Stomach (tissue), 8 donors: ENCODE measurements at regions not wholly inside any gene's neighbourhood (a gene's known extent, or its start where the extent isn't known, plus 50 kb on each side); places are given as distances from the start of the nearest gene placed in this dataset.
A peak's percentile ranks its signal among the peaks of the same experiment; 100 is the strongest.

Experiments
- DNase-seq, 2 donors: peaks; one replicate each; pipeline versions ENCODE4 v3.0.0 to v3.0.0-alpha.2; 2013 to 2019
- H3K27ac ChIP-seq, 5 donors: fragments of 200-600 bp in 4 of 5; sonication (generic) in 4 of 5; one replicate each; pipeline ENCODE4 v1.5.1; 2013 to 2019; ENCODE audit warnings: mild to moderate bottlenecking in 1 of 5, moderate library complexity in 1 of 5
- H3K27me3 ChIP-seq, 3 donors: fragments of 200-600 bp; sonication (generic); one replicate each; pipeline ENCODE4 v1.5.1; 2017 to 2019; ENCODE audit warnings: mixed run types in 1 of 3
- H3K36me3 ChIP-seq, 4 donors: fragments of 200-600 bp; sonication (generic); 1 replicate in 3 of 4; 2 replicates in 1 of 4; pipeline ENCODE4 v1.5.1; 2016 to 2019
- H3K4me1 ChIP-seq, 4 donors: fragments of 200-600 bp; sonication (generic); one replicate each; pipeline ENCODE4 v1.5.1; 2016 to 2019
- H3K4me3 ChIP-seq, 4 donors: fragments of 200-600 bp; sonication (generic) in 3 of 4; one replicate each; pipeline ENCODE4 v1.5.1; 2016 to 2019; ENCODE audit warnings: mild to moderate bottlenecking in 1 of 4
- H3K9me3 ChIP-seq, 4 donors: fragments of 200-600 bp; sonication (generic); one replicate each; pipeline ENCODE4 v1.5.1; 2016 to 2019
- EP300 ChIP-seq: sonication (generic); formaldehyde crosslinking; IDR thresholded peaks from one replicate; pipeline ENCODE4 v1.6.1; 2017; ENCODE audit warnings: antibody characterized with exemption
- POLR2A ChIP-seq, 4 donors: fragments of 450-650 bp; IDR thresholded peaks; one replicate each; pipeline ENCODE4 v1.6.1; 2016; ENCODE audit warnings: antibody characterized with exemption in 4 of 4, control low read depth in 2 of 4, mild to moderate bottlenecking in 1 of 4, moderate library complexity in 1 of 4
- POLR2AphosphoS5 ChIP-seq, 3 donors: sonication (generic); formaldehyde crosslinking; IDR thresholded peaks; one replicate each; pipeline ENCODE4 v1.6.1; 2016; ENCODE audit warnings: antibody characterized with exemption in 3 of 3
- WGBS, 5 donors: extraction: QIAGEN DNeasy Blood & Tissue Kit in 3 of 5; methylation state at CpG; one replicate each; pipeline versions ENCODE4 v1.1.5 to v1.1.7; 2013 to 2018; 5-methylcytosine and 5-hydroxymethylcytosine counted together
- intact Hi-C: fragments of 100-400 bp; cut with DNase I; formaldehyde crosslinking; loops from one replicate; pipeline ENCODE4 v1.15.1; 2023; ENCODE audit warnings: low total_unique reads
- TF ChIP-seq, protein P1 (sequence below), 7 experiments: fragments of 450-650 bp in 4 of 7; fragments of 200-600 bp in 3 of 7; sonication (generic) in 3 of 7; IDR thresholded peaks; one replicate each; pipeline ENCODE4 v1.5.1; 2016 to 2019; ENCODE audit warnings: antibody characterized with exemption in 7 of 7, control low read depth in 2 of 7, mild to moderate bottlenecking in 1 of 7
- donor health status: healthy with polysubstance abuse.
- donor health status: Bipolar disorder and iron deficiency.
- donor health status: healthy.

DNA sequence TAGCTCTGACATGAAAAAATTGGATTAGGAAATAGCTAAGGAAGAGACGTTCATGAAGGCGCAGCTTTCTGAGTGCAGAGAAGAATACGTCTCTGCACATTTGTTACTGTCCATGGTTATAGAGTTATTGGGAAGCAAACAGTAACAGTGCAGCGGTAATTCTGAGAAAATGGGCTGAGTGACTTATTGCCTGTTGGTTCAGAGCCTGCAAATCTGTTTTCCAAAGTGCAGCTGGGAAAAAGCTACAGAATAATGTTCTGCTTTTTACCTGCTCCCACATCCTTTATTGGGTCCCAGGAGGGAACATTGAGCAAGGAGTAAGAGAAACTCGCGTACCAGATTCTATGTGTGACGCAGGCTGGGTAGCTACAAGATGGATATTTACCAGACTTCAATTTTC is 160.2 kb downstream of the BTBD3 start:
- H3K4me3 ChIP-seq: no peak overlapping the region
- H3K27me3 ChIP-seq: no peaks in the 10 kb centered on the region
- TF ChIP-seq POLR2A (IDR thresholded peaks at IDR 0.05) (no peak), EP300 (no peak)
- DNase-seq: peak in 1 of 2 donors; percentile 49
- no peak overlapping the region for H3K27ac ChIP-seq
- intact Hi-C loops: no loop called here
- WGBS, 5 donors: 82 to 88% (median 86%) methylated on average over 7 of the region's 7 CpGs
- no peaks in the 10 kb centered on the region for H3K36me3 ChIP-seq
- H3K4me1 ChIP-seq: no peaks in the 10 kb centered on the region
- H3K9me3 ChIP-seq: no peaks in the 10 kb centered on the region

DNA sequence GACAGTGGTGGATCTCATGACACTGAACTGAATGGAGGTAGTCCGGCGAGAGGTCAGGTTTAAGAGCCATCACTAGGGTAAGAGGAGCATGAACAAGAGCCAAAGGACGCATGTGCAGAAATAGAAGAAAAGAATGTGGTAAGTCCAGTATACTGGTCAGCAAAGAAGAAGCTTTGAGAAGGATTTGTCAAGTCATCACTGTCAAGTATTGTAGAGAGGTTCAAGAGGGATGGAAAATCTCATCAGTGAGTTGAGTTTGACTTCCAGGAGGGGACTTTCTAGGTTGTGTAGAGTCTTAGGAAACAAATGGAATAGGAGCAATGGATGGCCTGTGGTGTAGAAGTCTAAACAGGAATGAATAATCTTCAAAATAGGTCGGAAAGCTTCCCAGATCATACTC is 161.8 kb downstream of the BTBD3 start:
- H3K27ac ChIP-seq: no peak overlapping the region
- no peaks in the 10 kb centered on the region for H3K9me3 ChIP-seq
- 83 to 93% (median 87%) methylated on average over 4 of the region's 4 CpGs for WGBS, 5 donors
- no peaks in the 10 kb centered on the region for H3K27me3 ChIP-seq
- no peaks in the 10 kb centered on the region for H3K4me1 ChIP-seq
- intact Hi-C loops: no loop called here
- H3K4me3 ChIP-seq: no peak overlapping the region
- TF ChIP-seq POLR2AphosphoS5 (IDR thresholded peaks at IDR 0.05) (no peak), POLR2A (IDR thresholded peaks at IDR 0.05) (no peak), EP300 (no peak)
- TF ChIP-seq, protein P1, sequence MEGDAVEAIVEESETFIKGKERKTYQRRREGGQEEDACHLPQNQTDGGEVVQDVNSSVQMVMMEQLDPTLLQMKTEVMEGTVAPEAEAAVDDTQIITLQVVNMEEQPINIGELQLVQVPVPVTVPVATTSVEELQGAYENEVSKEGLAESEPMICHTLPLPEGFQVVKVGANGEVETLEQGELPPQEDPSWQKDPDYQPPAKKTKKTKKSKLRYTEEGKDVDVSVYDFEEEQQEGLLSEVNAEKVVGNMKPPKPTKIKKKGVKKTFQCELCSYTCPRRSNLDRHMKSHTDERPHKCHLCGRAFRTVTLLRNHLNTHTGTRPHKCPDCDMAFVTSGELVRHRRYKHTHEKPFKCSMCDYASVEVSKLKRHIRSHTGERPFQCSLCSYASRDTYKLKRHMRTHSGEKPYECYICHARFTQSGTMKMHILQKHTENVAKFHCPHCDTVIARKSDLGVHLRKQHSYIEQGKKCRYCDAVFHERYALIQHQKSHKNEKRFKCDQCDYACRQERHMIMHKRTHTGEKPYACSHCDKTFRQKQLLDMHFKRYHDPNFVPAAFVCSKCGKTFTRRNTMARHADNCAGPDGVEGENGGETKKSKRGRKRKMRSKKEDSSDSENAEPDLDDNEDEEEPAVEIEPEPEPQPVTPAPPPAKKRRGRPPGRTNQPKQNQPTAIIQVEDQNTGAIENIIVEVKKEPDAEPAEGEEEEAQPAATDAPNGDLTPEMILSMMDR (IDR thresholded peaks at IDR 0.05): no peak
- no peak for DNase-seq
- H3K36me3 ChIP-seq: no peaks in the 10 kb centered on the region

DNA sequence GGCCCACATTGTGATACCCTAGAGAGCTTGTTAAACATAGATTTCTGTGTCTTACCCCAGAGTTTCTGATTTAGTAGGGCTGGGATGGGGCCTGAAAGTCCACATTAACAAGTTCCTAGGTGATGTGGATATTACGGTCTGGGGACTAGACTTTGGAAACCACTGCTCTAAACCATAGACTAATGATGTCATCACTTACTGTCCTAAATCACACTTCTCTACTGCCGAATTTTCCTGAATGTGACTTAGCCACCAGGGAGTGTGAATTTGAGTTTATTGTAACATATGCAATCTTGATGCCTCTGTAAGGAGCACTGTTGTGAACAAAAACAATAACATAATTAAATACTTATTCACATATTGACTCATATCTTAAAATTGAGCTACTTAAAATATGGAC is 165.6 kb downstream of the BTBD3 start:
- Histone ChIP-seq H3K4me3 (no peak overlapping the region), H3K36me3 (no peaks in the 10 kb centered on the region), H3K4me1 (no peaks in the 10 kb centered on the region), H3K9me3 (no peaks in the 10 kb centered on the region), H3K27me3 (no peaks in the 10 kb centered on the region), H3K27ac (no peak overlapping the region)
- intact Hi-C loops: no loop called here
- no peak for TF ChIP-seq EP300
- no peak for TF ChIP-seq POLR2A (IDR thresholded peaks at IDR 0.05)
- TF ChIP-seq, protein P1 (IDR thresholded peaks at IDR 0.05): no peak
- TF ChIP-seq POLR2AphosphoS5 (IDR thresholded peaks at IDR 0.05): no peak
- WGBS, 5 donors: 64 to 95% (median 89%) methylated on average over 2 of the region's 2 CpGs
- DNase-seq: no peak

DNA sequence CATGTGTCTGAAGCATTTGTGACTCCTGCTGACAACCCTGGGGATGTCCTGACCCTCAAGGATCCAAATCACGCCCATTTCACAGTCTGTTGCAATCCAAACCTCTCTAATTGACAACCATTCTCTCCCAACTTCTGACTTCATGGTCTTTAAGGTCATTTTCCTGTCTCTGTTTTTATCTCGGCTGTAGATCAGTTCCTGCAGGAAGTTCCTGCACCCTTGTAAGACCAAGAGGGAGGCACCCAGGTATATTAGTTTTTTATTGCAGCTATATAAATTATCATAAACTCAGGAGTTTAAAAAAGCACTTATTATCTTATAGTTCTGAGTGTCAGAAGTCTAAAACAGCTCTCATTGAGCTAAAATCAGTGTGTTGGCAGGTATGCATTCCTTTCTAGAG is 166.8 kb downstream of the BTBD3 start:
- Histone ChIP-seq H3K27ac (no peak overlapping the region), H3K27me3 (no peaks in the 10 kb centered on the region), H3K4me3 (no peak overlapping the region), H3K9me3 (no peaks in the 10 kb centered on the region), H3K4me1 (no peaks in the 10 kb centered on the region), H3K36me3 (no peaks in the 10 kb centered on the region)
- intact Hi-C loops: no loop called here
- TF ChIP-seq EP300: no peak
- TF ChIP-seq POLR2AphosphoS5 (IDR thresholded peaks at IDR 0.05): no peak
- no peak for TF ChIP-seq POLR2A (IDR thresholded peaks at IDR 0.05)
- TF ChIP-seq, protein P1 (IDR thresholded peaks at IDR 0.05): no peak
- DNase-seq: no peak
- WGBS, 5 donors: 69 to 92% (median 80%) methylated on average over 2 of the region's 2 CpGs

DNA sequence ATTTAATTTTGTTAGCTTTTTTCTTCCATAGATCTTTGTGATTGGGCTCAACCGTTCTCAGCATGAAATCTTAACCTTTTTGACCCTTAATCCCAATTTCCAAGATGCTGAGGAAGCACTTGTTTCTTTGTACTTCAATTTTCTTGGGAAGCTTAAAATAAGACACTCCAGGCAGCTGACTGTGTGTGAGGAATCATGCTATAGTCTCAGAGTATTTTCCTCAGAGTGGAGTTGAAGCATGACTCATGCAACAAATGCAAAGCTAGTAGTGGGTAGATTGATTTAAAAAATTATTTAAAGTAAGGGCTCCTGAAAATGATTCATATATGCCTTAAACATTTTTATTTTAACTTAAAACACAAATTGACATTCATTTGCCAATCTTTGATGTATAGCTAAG is 168.7 kb downstream of the BTBD3 start:
- no peaks in the 10 kb centered on the region for H3K27me3 ChIP-seq
- 59 to 69% (median 61%) methylated on average over 1 of the region's 1 CpG for WGBS, 5 donors

More for the DNA sequence above, 168.7 kb downstream of the BTBD3 start:
- no peaks in the 10 kb centered on the region for H3K9me3 ChIP-seq
- TF ChIP-seq POLR2AphosphoS5 (IDR thresholded peaks at IDR 0.05) (no peak), EP300 (no peak), POLR2A (IDR thresholded peaks at IDR 0.05) (no peak)
- TF ChIP-seq, protein P1 (IDR thresholded peaks at IDR 0.05): no peak
- no peak overlapping the region for H3K27ac ChIP-seq
- DNase-seq: no peak
- intact Hi-C loops: no loop called here
- H3K36me3 ChIP-seq: no peaks in the 10 kb centered on the region
- no peak overlapping the region for H3K4me3 ChIP-seq
- H3K4me1 ChIP-seq: no peaks in the 10 kb centered on the region
